Limb (tissue), 2 donors: ENCODE measurements at regions not wholly inside any gene's neighbourhood (a gene's known extent, or its start where the extent isn't known, plus 50 kb on each side); places are given as distances from the start of the nearest gene placed in this dataset.
"Not testable (repeated sequence)": the region's sequence is repeated elsewhere in the genome, so short reads cannot be mapped to it uniquely, and the experiment has no call there.

Source experiments
- DNase-seq, 2 donors: peaks; one replicate each; pipeline ENCODE4 v3.0.0-alpha.2; 2016; ENCODE audit errors: extremely low spot score in 2 of 2

GRCh38 chr12:60235261-60235660 is 639.4 kb downstream of the SLC16A7 start:
- no peak for DNase-seq

- DNase-seq: not testable (repeated sequence)
Observed at GRCh38 chr12:60236416-60236815, 640.6 kb downstream of the SLC16A7 start.

- DNase-seq: no peak
Observed at GRCh38 chr12:60240891-60241290, 645.1 kb downstream of the SLC16A7 start.

GRCh38 chr12:60251091-60251490 is 655.3 kb downstream of the SLC16A7 start:
- DNase-seq: no peak

GRCh38 chr12:60252359-60253096 is 656.7 kb downstream of the SLC16A7 start:
- no peak for DNase-seq

GRCh38 chr12:60255044-60255443 is 659.2 kb downstream of the SLC16A7 start:
- no peak for DNase-seq

GRCh38 chr12:60257063-60257462 is 661.2 kb downstream of the SLC16A7 start:
- DNase-seq: no peak

GRCh38 chr12:60259225-60259624 is 663.4 kb downstream of the SLC16A7 start:
- DNase-seq: no peak

GRCh38 chr12:60262378-60262777 is 666.5 kb downstream of the SLC16A7 start:
- no peak for DNase-seq

GRCh38 chr12:60263161-60263560 is 667.3 kb downstream of the SLC16A7 start:
- no peak for DNase-seq

- no peak for DNase-seq
Observed at GRCh38 chr12:60263836-60264493, 668.1 kb downstream of the SLC16A7 start.

GRCh38 chr12:60265741-60266140 is 669.9 kb downstream of the SLC16A7 start:
- no peak for DNase-seq

- DNase-seq: no peak
Observed at GRCh38 chr12:60266381-60266852, 670.6 kb downstream of the SLC16A7 start.

- DNase-seq: no peak
Observed at GRCh38 chr12:60269611-60270269, 673.9 kb downstream of the SLC16A7 start.

- DNase-seq: no peak
Observed at GRCh38 chr12:60271816-60272215, 676.0 kb downstream of the SLC16A7 start.

- no peak for DNase-seq
Observed at GRCh38 chr12:60278209-60278608, 682.4 kb downstream of the SLC16A7 start.

- DNase-seq: no peak
Observed at GRCh38 chr12:60279221-60279620, 683.4 kb downstream of the SLC16A7 start.

GRCh38 chr12:60281522-60281921 is 685.7 kb downstream of the SLC16A7 start:
- DNase-seq: no peak

GRCh38 chr12:60290532-60290931 is 694.7 kb downstream of the SLC16A7 start:
- no peak for DNase-seq

GRCh38 chr12:60308366-60308991 is 712.6 kb downstream of the SLC16A7 start:
- no peak for DNase-seq

- no peak for DNase-seq
Observed at GRCh38 chr12:60311940-60312339, 716.1 kb downstream of the SLC16A7 start.

GRCh38 chr12:60317361-60317760 is 721.5 kb downstream of the SLC16A7 start:
- no peak for DNase-seq
